Testis (tissue), 2 donors: ENCODE measurements at regions not wholly inside any gene's neighbourhood (a gene's known extent, or its start where the extent isn't known, plus 50 kb on each side); places are given as distances from the start of the nearest gene placed in this dataset.

Source experiments
- DNase-seq: peaks from one replicate; pipeline ENCODE4 v3.0.0-alpha.2; 2019
- H3K27ac ChIP-seq, 2 donors: fragments of 200-600 bp; sonication (generic); one replicate each; pipeline ENCODE4 v1.5.1; 2019
- H3K27me3 ChIP-seq: fragments of 200-600 bp; sonication (generic); one replicate; pipeline ENCODE4 v1.5.1; 2019
- H3K36me3 ChIP-seq: fragments of 200-600 bp; sonication (generic); one replicate; pipeline ENCODE4 v1.5.1; 2017; ENCODE audit warnings: low read depth; ENCODE audit errors: missing control alignments
- H3K4me1 ChIP-seq: fragments of 200-600 bp; sonication (generic); one replicate; pipeline ENCODE4 v1.5.1; 2019
- H3K4me3 ChIP-seq, 2 donors: fragments of 200-600 bp; sonication (generic); one replicate each; pipeline ENCODE4 v1.5.1; 2017 to 2019
- H3K9me3 ChIP-seq: fragments of 200-600 bp; sonication (generic); one replicate; pipeline ENCODE4 v1.5.1; 2017
- CTCF ChIP-seq, 3 experiments: fragments of 450-650 bp in 2 of 3; fragments of 200-600 bp in 1 of 3; sonication (generic) in 1 of 3; IDR thresholded peaks; one replicate each; pipeline ENCODE4 v1.5.1; 2016 to 2019; ENCODE audit warnings: antibody characterized with exemption in 3 of 3, mild to moderate bottlenecking in 2 of 3, moderate library complexity in 1 of 3
- POLR2A ChIP-seq: fragments of 450-650 bp; IDR thresholded peaks from one replicate; pipeline ENCODE4 v1.6.1; 2017; ENCODE audit warnings: antibody characterized with exemption, mild to moderate bottlenecking, moderate library complexity
- WGBS, 2 donors: methylation state at CpG; one replicate each; pipeline ENCODE4 v1.1.5; 2018; 5-methylcytosine and 5-hydroxymethylcytosine counted together
- intact Hi-C: fragments of 100-400 bp; cut with DNase I; formaldehyde crosslinking; loops from one replicate; pipeline ENCODE4 v1.15.1; 2023; ENCODE audit warnings: low total_unique reads

- WGBS, 2 donors = 12 to 13% methylated on average over 6 of the region's 6 CpGs
- Histone ChIP-seq H3K9me3 (no peaks in the 10 kb centered on the region), H3K36me3 (no peaks in the 10 kb centered on the region), H3K27me3 (no peaks in the 10 kb centered on the region), H3K4me1 (peaks cover 35% of the 10 kb centered on the region), H3K4me3 (no peak overlapping the region), H3K27ac (no peak overlapping the region)
- DNase-seq = peak; percentile 90
- TF ChIP-seq POLR2A (no peak), CTCF (IDR thresholded peaks at IDR 0.05) (peak; percentile 47 to 76 (median 75))
- intact Hi-C loops = no loop called here
Measured at GRCh38 chr22:22422629-22423112, 85.9 kb downstream of the ZNF280B start.

DNA sequence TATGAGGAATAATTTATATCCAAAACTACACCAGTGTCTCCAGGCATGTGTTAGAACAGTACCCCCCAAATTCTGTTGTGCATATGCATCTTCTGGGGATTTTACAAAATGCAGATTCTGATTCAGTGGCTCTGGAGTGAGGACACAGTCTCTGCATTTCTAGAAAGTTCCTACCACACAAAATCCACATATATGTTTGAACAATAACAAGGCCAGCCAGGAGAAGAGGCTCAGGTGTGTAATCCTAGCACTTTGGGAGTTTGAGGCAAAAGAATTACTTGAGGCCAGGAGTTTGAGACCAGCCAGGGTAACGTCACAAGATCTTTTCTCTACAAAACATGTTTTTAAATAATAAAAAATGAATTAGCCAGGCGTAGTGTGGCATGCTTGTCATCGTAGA lies 84.9 kb downstream of the ZNF280B start:
- intact Hi-C loops = no loop called here
- Histone ChIP-seq H3K27ac (peak overlapping the region; percentile 36 to 77), H3K4me3 (no peak overlapping the region), H3K27me3 (no peaks in the 10 kb centered on the region), H3K4me1 (peaks cover 35% of the 10 kb centered on the region), H3K36me3 (no peaks in the 10 kb centered on the region), H3K9me3 (no peaks in the 10 kb centered on the region)
- no peak for DNase-seq
- TF ChIP-seq POLR2A (no peak), CTCF (IDR thresholded peaks at IDR 0.05) (no peak)
- 83 to 92% methylated on average over 3 of the region's 3 CpGs for WGBS, 2 donors

- WGBS, 2 donors = 43 to 69% methylated on average over 13 of the region's 13 CpGs
- DNase-seq = peak; percentile 53
- intact Hi-C loops = no loop called here
- no peaks in the 10 kb centered on the region for H3K9me3 ChIP-seq
- H3K36me3 ChIP-seq = no peaks in the 10 kb centered on the region
- peak overlapping the region; percentile 36 to 77 for H3K27ac ChIP-seq
- H3K4me3 ChIP-seq = no peak overlapping the region
- H3K27me3 ChIP-seq = no peaks in the 10 kb centered on the region
- H3K4me1 ChIP-seq = peaks cover 41% of the 10 kb centered on the region
- TF ChIP-seq CTCF (IDR thresholded peaks at IDR 0.05) (no peak), POLR2A (no peak)
Measured at GRCh38 chr22:22424210-22424800, 84.2 kb downstream of the ZNF280B start.

DNA sequence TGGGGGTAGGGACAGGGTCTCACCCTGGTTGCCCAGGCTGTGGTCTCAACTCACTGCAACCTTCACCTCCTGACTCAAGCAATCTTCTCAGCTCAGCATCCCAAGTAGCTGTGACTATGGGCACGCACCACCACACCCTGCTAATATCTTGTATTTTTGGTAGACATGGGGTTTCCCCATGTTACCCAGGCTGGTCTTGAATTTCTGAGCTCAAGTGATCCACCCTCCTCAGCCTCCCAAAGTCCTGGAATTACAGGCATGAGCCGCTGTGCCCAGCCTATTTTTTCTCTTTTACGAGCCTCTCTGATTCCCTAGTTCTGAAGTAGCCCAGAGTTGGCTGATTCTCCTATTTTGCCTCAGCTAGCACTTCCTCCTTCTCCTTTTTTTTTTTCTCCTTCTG lies 83.6 kb downstream of the ZNF280B start:
- Histone ChIP-seq H3K27ac (peak overlapping the region; percentile 76 to 77), H3K27me3 (no peaks in the 10 kb centered on the region), H3K4me1 (peaks cover 43% of the 10 kb centered on the region), H3K36me3 (no peaks in the 10 kb centered on the region), H3K4me3 (no peak overlapping the region), H3K9me3 (no peaks in the 10 kb centered on the region)
- TF ChIP-seq POLR2A (no peak), CTCF (IDR thresholded peaks at IDR 0.05) (no peak)
- intact Hi-C loops = no loop called here
- WGBS, 2 donors = 65 to 66% methylated on average over 3 of the region's 3 CpGs
- DNase-seq = no peak

- Histone ChIP-seq H3K4me1 (peaks cover 43% of the 10 kb centered on the region), H3K27ac (peak overlapping the region; percentile 76 to 77), H3K9me3 (no peaks in the 10 kb centered on the region), H3K36me3 (no peaks in the 10 kb centered on the region), H3K27me3 (no peaks in the 10 kb centered on the region), H3K4me3 (no peak overlapping the region)
- 41 to 83% methylated on average over 1 of the region's 1 CpG for WGBS, 2 donors
- no peak for DNase-seq
- no peak for TF ChIP-seq CTCF (IDR thresholded peaks at IDR 0.05)
- no peak for TF ChIP-seq POLR2A
- intact Hi-C loops = no loop called here
Measured at GRCh38 chr22:22425356-22425755, 83.2 kb downstream of the ZNF280B start.
